Left kidney (tissue), 1 donor: ENCODE measurements at regions not wholly inside any gene's neighbourhood (a gene's known extent, or its start where the extent isn't known, plus 50 kb on each side); places are given as distances from the start of the nearest gene placed in this dataset.

Experiments
- DNase-seq: peaks from one replicate; pipeline ENCODE4 v3.0.0-alpha.2; 2013

GRCh38 chr13:47044842-47045241 is 148.0 kb upstream of the HTR2A start:
- no peak for DNase-seq

GRCh38 chr13:47039106-47039505 is 142.3 kb upstream of the HTR2A start:
- DNase-seq = no peak

GRCh38 chr13:47038188-47038587 is 141.3 kb upstream of the HTR2A start:
- DNase-seq = no peak

GRCh38 chr13:47036294-47037008 is 139.6 kb upstream of the HTR2A start:
- no peak for DNase-seq

- no peak for DNase-seq
Observed at GRCh38 chr13:47033216-47033615, 136.4 kb upstream of the HTR2A start.

- DNase-seq = no peak
Observed at GRCh38 chr13:47027780-47028437, 131.1 kb upstream of the HTR2A start.

GRCh38 chr13:47025791-47026447 is 129.1 kb upstream of the HTR2A start:
- no peak for DNase-seq

GRCh38 chr13:47019977-47020376 is 123.1 kb upstream of the HTR2A start:
- DNase-seq = no peak

GRCh38 chr13:47017476-47017875 is 120.6 kb upstream of the HTR2A start:
- DNase-seq = no peak

GRCh38 chr13:47008318-47008717 is 111.5 kb upstream of the HTR2A start:
- no peak for DNase-seq

- no peak for DNase-seq
Observed at GRCh38 chr13:47005756-47006414, 109.0 kb upstream of the HTR2A start.

GRCh38 chr13:47004540-47004939 is 107.7 kb upstream of the HTR2A start:
- DNase-seq = no peak

- DNase-seq = no peak
Observed at GRCh38 chr13:47004027-47004426, 107.2 kb upstream of the HTR2A start.

- no peak for DNase-seq
Observed at GRCh38 chr13:47000165-47000564, 103.3 kb upstream of the HTR2A start.

GRCh38 chr13:46996316-46997030 is 99.6 kb upstream of the HTR2A start:
- DNase-seq = no peak

GRCh38 chr13:46995874-46996273 is 99.0 kb upstream of the HTR2A start:
- no peak for DNase-seq

- DNase-seq = no peak
Observed at GRCh38 chr13:46994492-46994891, 97.6 kb upstream of the HTR2A start.

- DNase-seq = no peak
Observed at GRCh38 chr13:46992383-46992952, 95.6 kb upstream of the HTR2A start.

- DNase-seq = no peak
Observed at GRCh38 chr13:46983881-46984280, 87.0 kb upstream of the HTR2A start.

GRCh38 chr13:46982856-46983582 is 86.2 kb upstream of the HTR2A start:
- DNase-seq = no peak

- no peak for DNase-seq
Observed at GRCh38 chr13:46975173-46975572, 78.3 kb upstream of the HTR2A start.
